ENCODE measurements at regions not wholly inside any gene's neighbourhood (a gene's known extent, or its start where the extent isn't known, plus 50 kb on each side); places are given as distances from the start of the nearest gene placed in this dataset.

DNA sequence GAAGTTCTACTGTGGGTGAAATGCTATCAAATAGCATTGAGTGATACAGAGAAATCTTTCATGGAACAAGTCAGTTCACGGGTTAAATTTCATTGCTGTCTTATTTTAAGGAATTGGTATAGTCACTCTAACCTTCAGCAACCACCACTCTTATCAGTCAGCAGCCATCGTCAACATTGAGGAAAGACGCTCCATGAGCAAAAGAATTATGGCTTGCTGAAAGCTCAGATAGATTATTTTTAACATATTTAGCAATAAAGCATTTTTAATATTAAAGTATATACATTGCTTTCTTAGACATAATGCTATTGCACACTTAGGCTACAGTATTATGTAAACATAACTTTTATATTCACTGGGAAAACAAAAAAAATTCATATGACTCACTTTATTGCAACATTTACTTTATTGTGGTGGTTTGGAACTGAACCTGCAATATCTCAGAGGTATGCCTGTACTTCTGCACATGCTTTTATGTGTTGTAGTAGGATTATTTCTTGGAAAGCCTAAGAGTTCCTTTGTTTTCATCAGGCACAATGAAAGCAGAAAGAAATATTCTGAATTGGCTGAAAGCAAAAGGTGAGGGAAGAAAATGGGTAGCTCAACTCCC, 586.7 kb downstream of the GBA3 start:
- H3K9me3 ChIP-seq (ENCODE audit: control insufficient read depth, insufficient read depth, low read length) = no peaks in the 10 kb centered on the region
- Mint-ChIP-seq H3K36me3 (no peaks in the 10 kb centered on the region), H3K9me3 (peaks cover 8 to 12% of the 10 kb centered on the region in 2 donors), H3K4me1 (no peaks in the 10 kb centered on the region), H3K27me3 (ENCODE audit: low read depth in 2 of 2) (no peaks in the 10 kb centered on the region), H3K27ac (no peak overlapping the region), H3K4me3 (no peak overlapping the region)
- no peaks in the 10 kb centered on the region for H3K36me3 ChIP-seq (ENCODE audit: control insufficient read depth, insufficient read depth, low read length)
- H3K27ac ChIP-seq (ENCODE audit: low read length) = no peak overlapping the region
- H3K4me1 ChIP-seq (ENCODE audit: control insufficient read depth, insufficient read depth, low read length) = no peaks in the 10 kb centered on the region
- TF ChIP-seq, protein P1, sequence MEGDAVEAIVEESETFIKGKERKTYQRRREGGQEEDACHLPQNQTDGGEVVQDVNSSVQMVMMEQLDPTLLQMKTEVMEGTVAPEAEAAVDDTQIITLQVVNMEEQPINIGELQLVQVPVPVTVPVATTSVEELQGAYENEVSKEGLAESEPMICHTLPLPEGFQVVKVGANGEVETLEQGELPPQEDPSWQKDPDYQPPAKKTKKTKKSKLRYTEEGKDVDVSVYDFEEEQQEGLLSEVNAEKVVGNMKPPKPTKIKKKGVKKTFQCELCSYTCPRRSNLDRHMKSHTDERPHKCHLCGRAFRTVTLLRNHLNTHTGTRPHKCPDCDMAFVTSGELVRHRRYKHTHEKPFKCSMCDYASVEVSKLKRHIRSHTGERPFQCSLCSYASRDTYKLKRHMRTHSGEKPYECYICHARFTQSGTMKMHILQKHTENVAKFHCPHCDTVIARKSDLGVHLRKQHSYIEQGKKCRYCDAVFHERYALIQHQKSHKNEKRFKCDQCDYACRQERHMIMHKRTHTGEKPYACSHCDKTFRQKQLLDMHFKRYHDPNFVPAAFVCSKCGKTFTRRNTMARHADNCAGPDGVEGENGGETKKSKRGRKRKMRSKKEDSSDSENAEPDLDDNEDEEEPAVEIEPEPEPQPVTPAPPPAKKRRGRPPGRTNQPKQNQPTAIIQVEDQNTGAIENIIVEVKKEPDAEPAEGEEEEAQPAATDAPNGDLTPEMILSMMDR (IDR thresholded peaks at IDR 0.05) = no peak
- no peak overlapping the region for H3K4me3 ChIP-seq (ENCODE audit: low read length)
- intact Hi-C loops (cut with micrococcal nuclease) = no loop called here
- DNase-seq (no peak), ATAC-seq (no peak)
- no peaks in the 10 kb centered on the region for H3K27me3 ChIP-seq (ENCODE audit: control insufficient read depth, insufficient read depth, low read length)
- 67% methylated on average over 1 of the region's 3 CpGs for WGBS (ENCODE audit: insufficient coverage)

DNA sequence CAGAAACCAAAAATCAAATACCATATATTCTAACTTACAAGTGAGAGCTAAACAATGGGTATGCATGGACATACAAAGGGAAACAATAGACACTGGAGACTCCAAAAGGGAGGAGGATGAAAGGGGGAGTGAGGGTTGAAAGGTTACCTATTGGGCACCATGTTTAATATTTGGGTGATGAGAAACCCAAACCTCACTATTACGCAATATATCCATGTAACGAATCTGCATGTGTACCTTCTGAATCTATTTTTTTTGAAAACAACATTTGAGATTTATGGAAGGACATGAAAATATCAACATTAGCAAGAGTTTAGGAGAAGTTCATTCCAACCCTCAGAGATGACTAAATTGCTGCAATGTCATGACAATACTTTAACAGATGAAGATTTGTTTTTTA, 586.1 kb downstream of the GBA3 start:
- Histone ChIP-seq H3K4me3 (ENCODE audit: low read length) (no peak overlapping the region), H3K36me3 (ENCODE audit: control insufficient read depth, insufficient read depth, low read length) (no peaks in the 10 kb centered on the region), H3K9me3 (ENCODE audit: control insufficient read depth, insufficient read depth, low read length) (no peaks in the 10 kb centered on the region), H3K27me3 (ENCODE audit: control insufficient read depth, insufficient read depth, low read length) (no peaks in the 10 kb centered on the region), H3K27ac (ENCODE audit: low read length) (no peak overlapping the region), H3K4me1 (ENCODE audit: control insufficient read depth, insufficient read depth, low read length) (no peaks in the 10 kb centered on the region)
- intact Hi-C loops (cut with micrococcal nuclease) = no loop called here
- Mint-ChIP-seq H3K27me3 (ENCODE audit: low read depth in 2 of 2) (no peaks in the 10 kb centered on the region), H3K27ac (no peak overlapping the region), H3K4me1 (no peaks in the 10 kb centered on the region), H3K36me3 (no peaks in the 10 kb centered on the region), H3K9me3 (peaks cover 8 to 12% of the 10 kb centered on the region in 2 donors), H3K4me3 (no peak overlapping the region)
- DNase-seq = no peak
- TF ChIP-seq, protein P1 (IDR thresholded peaks at IDR 0.05) = no peak
- no CpG with 5 or more reads among the region's 2 CpGs for WGBS (ENCODE audit: insufficient coverage)
- ATAC-seq = no peak

DNA sequence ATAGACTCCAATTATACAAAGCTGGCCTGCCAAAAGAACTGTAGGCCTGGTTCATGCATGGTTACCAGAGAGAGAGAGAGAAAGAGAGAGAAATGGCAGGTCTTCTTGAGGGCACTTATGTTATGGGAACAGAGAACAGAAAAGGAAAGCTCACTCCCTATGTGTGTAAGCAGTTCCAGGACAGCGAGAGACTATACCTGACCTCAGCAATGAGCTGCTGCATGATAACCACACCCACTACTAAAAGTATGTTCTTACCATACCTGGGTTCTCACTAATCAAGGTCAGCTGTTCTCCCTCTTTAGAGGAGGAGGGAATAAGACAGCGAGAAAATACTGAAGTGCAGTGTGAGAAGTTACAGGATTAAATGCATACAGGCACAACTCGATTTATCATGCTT, 583.3 kb downstream of the GBA3 start:
- Mint-ChIP-seq H3K4me1 (no peaks in the 10 kb centered on the region), H3K4me3 (no peak overlapping the region), H3K27me3 (ENCODE audit: low read depth in 2 of 2) (no peaks in the 10 kb centered on the region), H3K27ac (no peak overlapping the region), H3K36me3 (no peaks in the 10 kb centered on the region), H3K9me3 (peaks cover 8 to 14% of the 10 kb centered on the region in 2 donors)
- intact Hi-C loops (cut with micrococcal nuclease) = no loop called here
- ATAC-seq (no peak), DNase-seq (no peak)
- Histone ChIP-seq H3K9me3 (ENCODE audit: control insufficient read depth, insufficient read depth, low read length) (no peaks in the 10 kb centered on the region), H3K27me3 (ENCODE audit: control insufficient read depth, insufficient read depth, low read length) (no peaks in the 10 kb centered on the region), H3K36me3 (ENCODE audit: control insufficient read depth, insufficient read depth, low read length) (no peaks in the 10 kb centered on the region), H3K4me1 (ENCODE audit: control insufficient read depth, insufficient read depth, low read length) (no peaks in the 10 kb centered on the region), H3K4me3 (ENCODE audit: low read length) (no peak overlapping the region), H3K27ac (ENCODE audit: low read length) (no peak overlapping the region)
- TF ChIP-seq, protein P1 (IDR thresholded peaks at IDR 0.05) = no peak
- WGBS (ENCODE audit: insufficient coverage) = 78% methylated on average over 3 of the region's 3 CpGs

DNA sequence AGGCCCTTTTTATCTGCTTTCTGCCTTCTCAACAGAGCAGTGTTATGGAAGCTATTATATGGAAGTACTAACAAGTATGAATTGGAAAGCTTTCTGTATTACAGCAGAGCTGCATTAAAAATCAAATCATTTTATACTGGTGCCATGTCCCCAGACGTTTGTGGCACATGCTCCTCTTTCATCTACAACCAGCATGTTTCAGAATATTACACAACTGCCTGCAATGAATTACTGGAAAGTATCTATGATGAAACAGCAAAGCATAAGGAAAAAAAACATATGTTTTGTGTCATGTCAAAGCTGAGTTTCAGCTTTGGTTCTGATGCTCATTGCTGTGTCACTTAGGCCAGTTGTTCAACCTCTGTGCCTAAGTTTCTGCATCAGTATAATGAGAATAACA, 576.8 kb downstream of the GBA3 start:
- Mint-ChIP-seq H3K27me3 (ENCODE audit: low read depth in 2 of 2) (no peaks in the 10 kb centered on the region), H3K27ac (no peak overlapping the region), H3K4me3 (no peak overlapping the region), H3K4me1 (no peaks in the 10 kb centered on the region), H3K9me3 (peaks cover 5 to 7% of the 10 kb centered on the region in 2 donors), H3K36me3 (no peaks in the 10 kb centered on the region)
- WGBS (ENCODE audit: insufficient coverage) = 25% methylated on average over 1 of the region's 1 CpG
- intact Hi-C loops (cut with micrococcal nuclease) = no loop called here
- Histone ChIP-seq H3K4me3 (ENCODE audit: low read length) (no peak overlapping the region), H3K9me3 (ENCODE audit: control insufficient read depth, insufficient read depth, low read length) (no peaks in the 10 kb centered on the region), H3K27ac (ENCODE audit: low read length) (no peak overlapping the region), H3K36me3 (ENCODE audit: control insufficient read depth, insufficient read depth, low read length) (no peaks in the 10 kb centered on the region), H3K27me3 (ENCODE audit: control insufficient read depth, insufficient read depth, low read length) (no peaks in the 10 kb centered on the region), H3K4me1 (ENCODE audit: control insufficient read depth, insufficient read depth, low read length) (no peaks in the 10 kb centered on the region)
- no peak for DNase-seq
- ATAC-seq = no peak
- TF ChIP-seq, protein P1 (IDR thresholded peaks at IDR 0.05) = no peak

Measured in natural killer cell (primary cell).